Brain microvascular endothelial cell (primary cell): ENCODE measurements at regions not wholly inside any gene's neighbourhood (a gene's known extent, or its start where the extent isn't known, plus 50 kb on each side); places are given as distances from the start of the nearest gene placed in this dataset.
"Not testable (repeated sequence)": the region's sequence is repeated elsewhere in the genome, so short reads cannot be mapped to it uniquely, and the experiment has no call there.

Source experiments
- DNase-seq: peaks from one replicate; pipeline ENCODE4 v3.0.0-alpha.2; 2020
- H3K27ac ChIP-seq: fragments of 250-450 bp; sonication (Bioruptor Pico); 2 replicates; pipeline ENCODE4 v1.5.1; 2020; ENCODE audit warnings: mild to moderate bottlenecking, moderate library complexity
- H3K27me3 ChIP-seq: fragments of 250-450 bp; sonication (Bioruptor Pico); replicated peaks from 2 replicates; pipeline ENCODE4 v1.5.1; 2020; ENCODE audit warnings: mild to moderate bottlenecking
- H3K36me3 ChIP-seq: fragments of 250-450 bp; sonication (Bioruptor Pico); replicated peaks from 2 replicates; pipeline ENCODE4 v1.5.1; 2020; ENCODE audit warnings: mild to moderate bottlenecking
- H3K4me3 ChIP-seq: 2 replicates; pipeline ENCODE4 v1.5.1; 2011; ENCODE audit warnings: low read depth, mild to moderate bottlenecking, control low read depth, low read length, moderate library complexity
- CTCF ChIP-seq: IDR thresholded peaks from 2 replicates; pipeline ENCODE4 v1.5.1; 2011; ENCODE audit warnings: low read depth, mild to moderate bottlenecking, moderate library complexity, low read length, control low read depth, inconsistent platforms; ENCODE audit errors: missing control alignments
- in situ Hi-C: cut with HindIII; loops from 2 replicates; pipeline ENCODE4 v1.10.0; 2017; ENCODE audit warnings: low sequenced_read_pairs, low pct_ligation_motif_present

DNA sequence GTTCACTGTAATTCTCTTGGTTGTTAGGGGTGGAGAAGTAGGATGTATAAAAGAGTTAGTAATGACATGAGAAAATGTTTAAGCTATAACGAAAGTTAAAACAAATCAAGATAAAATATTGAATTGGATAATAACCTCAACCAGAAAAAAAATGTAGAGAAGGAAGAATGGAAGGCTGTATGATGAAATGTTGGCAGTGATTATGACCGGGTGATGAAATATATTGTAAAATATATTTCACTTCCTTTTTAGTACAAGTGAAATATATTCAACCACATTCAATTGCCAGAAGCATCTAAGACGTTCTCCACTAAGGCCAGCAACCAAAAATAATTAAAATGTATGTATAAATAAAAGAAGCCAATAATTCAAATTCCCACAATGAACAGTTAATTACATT lies 309.3 kb upstream of the FGF13 start:
- no peak overlapping the region for H3K4me3 ChIP-seq
- DNase-seq, result no peak
- in situ Hi-C loops, result no loop called here
- no peaks in the 10 kb centered on the region for H3K36me3 ChIP-seq
- H3K27ac ChIP-seq, result no peak overlapping the region
- no peak for TF ChIP-seq CTCF
- no peaks in the 10 kb centered on the region for H3K27me3 ChIP-seq

DNA sequence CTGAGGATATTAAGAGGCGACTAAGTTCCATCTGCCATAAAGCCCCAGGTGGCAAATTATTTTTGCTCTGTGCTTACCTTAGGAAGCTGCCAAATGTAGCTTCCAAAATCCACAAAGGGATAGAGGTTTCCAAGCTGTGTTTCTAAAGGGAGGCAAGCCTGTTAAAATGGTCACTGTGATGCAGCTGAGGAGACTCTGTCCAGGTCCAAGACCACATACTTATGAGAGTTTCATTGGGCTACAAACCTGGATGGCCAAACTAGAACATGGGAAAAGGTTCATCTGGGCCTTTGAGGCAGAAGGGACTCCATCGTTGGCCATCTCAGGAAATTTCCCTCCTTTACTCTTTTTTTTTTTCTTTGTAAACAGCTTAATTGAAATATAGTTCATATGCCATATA lies 306.9 kb upstream of the FGF13 start:
- no peaks in the 10 kb centered on the region for H3K36me3 ChIP-seq
- H3K27me3 ChIP-seq, result no peaks in the 10 kb centered on the region
- no peak for DNase-seq
- in situ Hi-C loops, result no loop called here
- H3K4me3 ChIP-seq, result no peak overlapping the region
- H3K27ac ChIP-seq, result no peak overlapping the region
- no peak for TF ChIP-seq CTCF

DNA sequence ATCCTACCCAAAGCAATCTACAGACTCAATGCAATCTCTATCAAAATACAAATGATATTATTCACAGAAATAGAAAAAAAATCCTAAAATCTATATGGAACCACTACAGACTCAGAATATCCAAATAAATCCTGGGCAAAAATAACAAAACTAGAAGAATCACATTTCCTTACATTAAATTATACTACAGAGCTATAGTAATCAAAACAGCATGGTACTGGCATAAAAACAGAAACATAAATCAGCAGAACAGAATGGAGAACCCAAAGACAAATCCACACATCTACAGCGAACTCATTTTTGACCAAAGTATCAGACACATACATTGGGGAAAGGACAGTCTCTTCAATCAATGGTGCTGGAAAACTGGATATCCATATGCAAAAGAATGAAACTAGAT lies 304.1 kb upstream of the FGF13 start:
- Histone ChIP-seq H3K4me3 (no peak overlapping the region), H3K27ac (no peak overlapping the region), H3K36me3 (no peaks in the 10 kb centered on the region), H3K27me3 (no peaks in the 10 kb centered on the region)
- in situ Hi-C loops, result no loop called here
- TF ChIP-seq CTCF, result no peak
- no peak for DNase-seq

DNA sequence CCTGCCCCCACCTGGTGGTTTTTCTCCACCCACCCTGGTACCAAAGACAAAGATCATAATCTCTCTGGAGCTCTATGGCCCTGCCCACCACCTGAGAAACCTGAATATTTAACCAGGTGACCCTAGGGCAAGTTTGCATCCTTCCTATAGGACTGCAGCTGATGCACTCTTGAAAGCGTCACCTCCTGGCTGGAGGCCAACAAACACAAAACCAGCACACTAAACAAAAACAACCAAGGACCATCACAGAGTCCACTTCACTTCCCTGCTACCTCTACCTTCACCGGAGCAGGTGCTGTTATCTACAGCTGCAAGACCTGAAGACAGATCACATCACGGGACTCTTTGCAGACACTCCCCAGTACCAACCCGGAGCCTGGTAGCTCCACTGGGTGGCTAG lies 296.7 kb upstream of the FGF13 start:
- H3K36me3 ChIP-seq, result no peaks in the 10 kb centered on the region
- H3K4me3 ChIP-seq, result no peak overlapping the region
- in situ Hi-C loops, result no loop called here
- no peak for TF ChIP-seq CTCF
- no peak overlapping the region for H3K27ac ChIP-seq
- no peak for DNase-seq
- no peaks in the 10 kb centered on the region for H3K27me3 ChIP-seq

DNA sequence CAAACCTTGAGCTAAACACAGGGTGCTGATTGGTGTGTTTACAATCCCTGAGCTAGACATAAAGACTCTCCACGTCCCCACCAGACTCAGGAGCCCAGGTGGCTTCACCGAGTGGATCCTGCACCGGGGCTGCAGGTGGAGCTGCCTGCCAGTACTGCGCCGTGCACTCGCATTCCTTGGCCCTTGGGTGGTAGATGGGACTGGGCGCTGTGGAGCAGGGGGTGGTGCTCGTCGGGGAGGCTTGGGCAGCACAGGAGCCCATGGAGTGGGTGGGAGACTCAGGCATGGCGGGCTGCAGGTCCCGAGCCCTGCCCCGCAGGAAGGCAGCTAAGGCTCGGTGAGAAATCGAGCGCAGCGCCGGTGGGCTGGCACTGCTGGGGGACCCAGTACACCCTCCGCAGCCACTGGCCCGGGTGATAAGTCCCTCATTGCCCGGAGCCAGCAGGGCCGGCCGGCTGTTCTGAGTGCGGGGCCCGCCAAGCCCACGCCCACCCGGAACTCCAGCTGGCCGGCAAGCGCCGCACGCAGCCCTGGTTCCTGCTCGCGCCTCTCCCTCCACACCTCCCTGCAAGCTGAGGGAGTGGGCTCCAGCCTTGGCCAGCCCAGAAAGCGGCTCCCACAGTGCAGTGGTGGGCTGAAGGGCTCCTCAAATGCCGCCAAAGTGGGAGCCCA lies 292.5 kb upstream of the FGF13 start:
- H3K4me3 ChIP-seq, in situ Hi-C loops, H3K27me3 ChIP-seq, DNase-seq, H3K27ac ChIP-seq, H3K36me3 ChIP-seq: not testable (repeated sequence)

- Histone ChIP-seq H3K27me3 (no peaks in the 10 kb centered on the region), H3K27ac (no peak overlapping the region), H3K36me3 (no peaks in the 10 kb centered on the region), H3K4me3 (no peak overlapping the region)
- TF ChIP-seq CTCF, result no peak
- no peak for DNase-seq
- in situ Hi-C loops, result no loop called here
Observed at GRCh38 chrX:139002319-139002718, 290.8 kb upstream of the FGF13 start.
